ENCODE measurements at regions not wholly inside any gene's neighbourhood (a gene's known extent, or its start where the extent isn't known, plus 50 kb on each side); places are given as distances from the start of the nearest gene placed in this dataset.

DNA sequence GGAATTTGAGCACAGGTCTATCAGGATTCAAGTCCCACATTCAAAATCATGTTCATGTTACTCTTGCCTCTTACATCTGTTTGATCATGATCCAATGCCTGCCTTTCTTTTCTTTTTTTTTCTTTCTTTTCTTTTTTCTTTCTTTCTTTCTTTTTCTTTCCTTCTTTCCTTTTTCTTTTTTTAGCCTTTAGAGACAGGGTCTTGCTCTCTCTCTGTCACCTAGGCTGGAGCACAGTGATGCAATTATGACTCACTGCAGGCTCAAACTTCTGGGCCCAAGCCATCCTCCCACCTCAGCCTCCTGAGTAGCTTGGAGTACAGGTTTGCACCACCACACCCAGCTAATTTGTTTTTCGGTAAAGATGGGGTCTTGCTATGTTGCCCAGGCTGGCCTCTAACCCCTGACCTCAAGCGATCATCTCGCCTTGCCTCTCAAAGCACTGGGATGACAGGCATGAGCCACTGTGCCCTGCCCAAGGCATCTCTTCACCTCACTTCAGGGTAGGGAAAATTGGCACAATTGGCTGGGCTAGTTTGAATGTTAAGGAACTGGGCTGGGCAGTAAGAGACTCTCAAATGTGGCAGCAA, 359.2 kb downstream of the FBXW7 start:
- TF ChIP-seq POLR2AphosphoS5 (IDR thresholded peaks at IDR 0.05) (no peak), POLR2A (IDR thresholded peaks at IDR 0.05) (no peak)
- TF ChIP-seq, protein P1, sequence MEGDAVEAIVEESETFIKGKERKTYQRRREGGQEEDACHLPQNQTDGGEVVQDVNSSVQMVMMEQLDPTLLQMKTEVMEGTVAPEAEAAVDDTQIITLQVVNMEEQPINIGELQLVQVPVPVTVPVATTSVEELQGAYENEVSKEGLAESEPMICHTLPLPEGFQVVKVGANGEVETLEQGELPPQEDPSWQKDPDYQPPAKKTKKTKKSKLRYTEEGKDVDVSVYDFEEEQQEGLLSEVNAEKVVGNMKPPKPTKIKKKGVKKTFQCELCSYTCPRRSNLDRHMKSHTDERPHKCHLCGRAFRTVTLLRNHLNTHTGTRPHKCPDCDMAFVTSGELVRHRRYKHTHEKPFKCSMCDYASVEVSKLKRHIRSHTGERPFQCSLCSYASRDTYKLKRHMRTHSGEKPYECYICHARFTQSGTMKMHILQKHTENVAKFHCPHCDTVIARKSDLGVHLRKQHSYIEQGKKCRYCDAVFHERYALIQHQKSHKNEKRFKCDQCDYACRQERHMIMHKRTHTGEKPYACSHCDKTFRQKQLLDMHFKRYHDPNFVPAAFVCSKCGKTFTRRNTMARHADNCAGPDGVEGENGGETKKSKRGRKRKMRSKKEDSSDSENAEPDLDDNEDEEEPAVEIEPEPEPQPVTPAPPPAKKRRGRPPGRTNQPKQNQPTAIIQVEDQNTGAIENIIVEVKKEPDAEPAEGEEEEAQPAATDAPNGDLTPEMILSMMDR (IDR thresholded peaks at IDR 0.05) = no peak
